Vagina (tissue), 2 donors: ENCODE measurements at regions not wholly inside any gene's neighbourhood (a gene's known extent, or its start where the extent isn't known, plus 50 kb on each side); places are given as distances from the start of the nearest gene placed in this dataset.

Experiments used
- DNase-seq, 2 donors: peaks; one replicate each; pipeline ENCODE4 v3.0.0-alpha.2; 2017; ENCODE audit errors: extremely low spot score in 2 of 2
- H3K27ac ChIP-seq: fragments of 200-600 bp; sonication (generic); one replicate; pipeline ENCODE4 v1.5.1; 2019
- H3K27me3 ChIP-seq: fragments of 200-600 bp; sonication (generic); one replicate; pipeline ENCODE4 v1.5.1; 2019
- H3K36me3 ChIP-seq, 2 donors: fragments of 200-600 bp; sonication (generic); one replicate each; pipeline ENCODE4 v1.5.1; 2017 to 2019
- H3K4me1 ChIP-seq: fragments of 200-600 bp; sonication (generic); one replicate; pipeline ENCODE4 v1.5.1; 2019
- H3K4me3 ChIP-seq, 2 donors: fragments of 200-600 bp; sonication (generic); 1 replicate in 1 of 2; 2 replicates in 1 of 2; pipeline ENCODE4 v1.5.1; 2016 to 2019
- H3K9me3 ChIP-seq: fragments of 200-600 bp; sonication (generic); one replicate; pipeline ENCODE4 v1.5.1; 2019
- POLR2A ChIP-seq, 2 donors: fragments of 450-650 bp; IDR thresholded peaks; one replicate each; pipeline ENCODE4 v1.6.1; 2017; ENCODE audit warnings: antibody characterized with exemption in 2 of 2, mild to moderate bottlenecking in 2 of 2, moderate library complexity in 2 of 2
- POLR2AphosphoS5 ChIP-seq, 2 donors: sonication (generic); formaldehyde crosslinking; IDR thresholded peaks; one replicate each; pipeline ENCODE4 v1.9.0; 2017; ENCODE audit warnings: antibody characterized with exemption in 2 of 2, mild to moderate bottlenecking in 2 of 2, low read depth in 1 of 2; ENCODE audit not compliant: insufficient read depth in 1 of 2
- intact Hi-C: fragments of 100-400 bp; cut with DNase I; formaldehyde crosslinking; loops from one replicate; pipeline ENCODE4 v1.15.1; 2023
- TF ChIP-seq, protein P1 (sequence below), 3 experiments: fragments of 450-650 bp in 2 of 3; fragments of 200-600 bp in 1 of 3; sonication (generic) in 1 of 3; IDR thresholded peaks; one replicate each; pipeline ENCODE4 v1.5.1; 2017 to 2019; ENCODE audit warnings: antibody characterized with exemption in 3 of 3, mild to moderate bottlenecking in 2 of 3, moderate library complexity in 2 of 3

DNA sequence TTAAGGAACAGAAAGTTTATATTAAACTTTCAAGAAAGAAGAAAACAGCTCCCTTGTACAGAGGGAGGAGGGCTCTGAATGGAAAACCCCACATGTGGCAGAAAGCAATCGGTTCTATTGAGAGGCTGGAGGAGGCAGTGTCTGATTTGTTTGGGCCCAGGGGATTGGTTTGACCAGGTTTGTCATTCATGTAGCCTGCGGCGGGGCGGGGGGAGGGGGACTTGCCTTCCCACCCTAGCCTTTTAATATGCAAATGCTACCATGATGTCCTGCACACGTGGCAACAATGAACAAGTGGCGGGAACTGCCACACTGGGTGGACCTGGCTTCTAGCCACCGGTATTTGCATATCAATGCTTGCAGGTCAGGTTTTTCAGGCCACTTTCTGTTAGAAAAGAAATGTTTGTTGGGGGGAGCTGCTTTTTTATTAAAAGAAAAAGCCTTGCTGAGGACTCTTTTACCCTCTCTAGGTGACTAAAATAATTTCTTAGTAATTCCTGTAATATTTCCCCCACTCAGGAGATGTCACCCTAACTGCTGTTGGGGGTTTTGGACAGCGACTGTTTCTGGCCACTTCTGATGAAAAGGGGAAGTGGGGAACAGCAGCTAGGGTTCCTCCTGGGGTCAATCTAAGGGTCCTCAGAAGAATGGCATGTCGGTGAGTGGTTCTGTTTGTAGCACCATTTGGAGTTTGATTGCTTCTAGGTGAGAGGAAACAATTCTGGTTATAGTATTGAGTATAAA, 691.2 kb downstream of the TBL1XR1 start:
- Histone ChIP-seq H3K9me3 (no peaks in the 10 kb centered on the region), H3K4me3 (no peak overlapping the region), H3K4me1 (no peaks in the 10 kb centered on the region), H3K27ac (no peak overlapping the region), H3K36me3 (no peaks in the 10 kb centered on the region), H3K27me3 (no peaks in the 10 kb centered on the region)
- intact Hi-C loops: no loop called here
- TF ChIP-seq POLR2A (IDR thresholded peaks at IDR 0.05) (no peak), POLR2AphosphoS5 (IDR thresholded peaks at IDR 0.05; ENCODE audit: insufficient read depth in 1 of 2, low read depth in 1 of 2) (no peak)
- TF ChIP-seq, protein P1, sequence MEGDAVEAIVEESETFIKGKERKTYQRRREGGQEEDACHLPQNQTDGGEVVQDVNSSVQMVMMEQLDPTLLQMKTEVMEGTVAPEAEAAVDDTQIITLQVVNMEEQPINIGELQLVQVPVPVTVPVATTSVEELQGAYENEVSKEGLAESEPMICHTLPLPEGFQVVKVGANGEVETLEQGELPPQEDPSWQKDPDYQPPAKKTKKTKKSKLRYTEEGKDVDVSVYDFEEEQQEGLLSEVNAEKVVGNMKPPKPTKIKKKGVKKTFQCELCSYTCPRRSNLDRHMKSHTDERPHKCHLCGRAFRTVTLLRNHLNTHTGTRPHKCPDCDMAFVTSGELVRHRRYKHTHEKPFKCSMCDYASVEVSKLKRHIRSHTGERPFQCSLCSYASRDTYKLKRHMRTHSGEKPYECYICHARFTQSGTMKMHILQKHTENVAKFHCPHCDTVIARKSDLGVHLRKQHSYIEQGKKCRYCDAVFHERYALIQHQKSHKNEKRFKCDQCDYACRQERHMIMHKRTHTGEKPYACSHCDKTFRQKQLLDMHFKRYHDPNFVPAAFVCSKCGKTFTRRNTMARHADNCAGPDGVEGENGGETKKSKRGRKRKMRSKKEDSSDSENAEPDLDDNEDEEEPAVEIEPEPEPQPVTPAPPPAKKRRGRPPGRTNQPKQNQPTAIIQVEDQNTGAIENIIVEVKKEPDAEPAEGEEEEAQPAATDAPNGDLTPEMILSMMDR (IDR thresholded peaks at IDR 0.05): no peak
- no peak for DNase-seq

DNA sequence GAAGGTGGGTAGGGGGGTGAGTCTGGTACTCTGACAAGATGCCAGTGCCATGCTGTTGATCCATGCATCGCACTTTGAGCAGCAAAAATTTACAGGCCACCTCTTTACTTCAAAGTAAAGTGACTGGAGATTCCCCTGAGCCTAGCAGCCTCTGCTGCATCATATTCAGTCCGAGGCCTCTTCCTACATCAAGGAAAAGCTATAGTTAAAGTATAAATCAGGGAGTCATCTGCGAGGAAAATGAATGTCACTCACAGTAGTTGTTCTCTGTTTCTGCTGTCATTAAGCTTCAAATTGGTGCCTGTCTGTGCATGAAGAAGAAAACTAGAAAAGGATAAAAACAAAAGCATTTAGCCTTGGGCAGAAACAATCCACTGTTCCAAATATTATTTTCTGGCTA, 706.2 kb downstream of the TBL1XR1 start:
- H3K4me1 ChIP-seq: no peaks in the 10 kb centered on the region
- H3K27ac ChIP-seq: no peak overlapping the region
- H3K9me3 ChIP-seq: no peaks in the 10 kb centered on the region
- intact Hi-C loops: no loop called here
- TF ChIP-seq POLR2AphosphoS5 (IDR thresholded peaks at IDR 0.05; ENCODE audit: insufficient read depth in 1 of 2, low read depth in 1 of 2): no peak
- H3K27me3 ChIP-seq: no peaks in the 10 kb centered on the region
- no peak for DNase-seq
- H3K4me3 ChIP-seq: no peak overlapping the region
- no peaks in the 10 kb centered on the region for H3K36me3 ChIP-seq

DNA sequence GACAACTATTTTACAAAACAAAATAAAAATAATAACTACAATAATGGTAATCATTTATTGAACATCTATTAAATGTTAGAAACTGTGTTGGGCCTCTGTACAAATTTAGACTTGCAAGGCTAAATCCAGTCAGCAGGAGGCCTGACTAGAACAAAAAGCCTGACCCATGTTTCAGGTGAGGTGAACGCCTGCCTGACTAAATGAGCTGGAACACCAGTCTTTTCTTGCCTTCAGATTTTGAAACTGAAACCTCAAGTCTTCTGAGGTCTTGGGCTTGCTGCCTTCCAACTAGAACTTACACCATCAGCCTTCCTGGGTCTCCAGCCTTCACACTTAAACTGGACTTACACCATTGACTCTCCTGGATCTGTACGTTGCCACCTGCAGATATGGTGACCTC, 706.9 kb downstream of the TBL1XR1 start:
- Histone ChIP-seq H3K9me3 (no peaks in the 10 kb centered on the region), H3K27ac (no peak overlapping the region), H3K4me3 (no peak overlapping the region), H3K27me3 (no peaks in the 10 kb centered on the region), H3K4me1 (no peaks in the 10 kb centered on the region), H3K36me3 (no peaks in the 10 kb centered on the region)
- TF ChIP-seq, protein P1 (IDR thresholded peaks at IDR 0.05): no peak
- no peak for TF ChIP-seq POLR2A (IDR thresholded peaks at IDR 0.05)
- TF ChIP-seq POLR2AphosphoS5 (IDR thresholded peaks at IDR 0.05; ENCODE audit: insufficient read depth in 1 of 2, low read depth in 1 of 2): no peak
- no peak for DNase-seq
- intact Hi-C loops: no loop called here

DNA sequence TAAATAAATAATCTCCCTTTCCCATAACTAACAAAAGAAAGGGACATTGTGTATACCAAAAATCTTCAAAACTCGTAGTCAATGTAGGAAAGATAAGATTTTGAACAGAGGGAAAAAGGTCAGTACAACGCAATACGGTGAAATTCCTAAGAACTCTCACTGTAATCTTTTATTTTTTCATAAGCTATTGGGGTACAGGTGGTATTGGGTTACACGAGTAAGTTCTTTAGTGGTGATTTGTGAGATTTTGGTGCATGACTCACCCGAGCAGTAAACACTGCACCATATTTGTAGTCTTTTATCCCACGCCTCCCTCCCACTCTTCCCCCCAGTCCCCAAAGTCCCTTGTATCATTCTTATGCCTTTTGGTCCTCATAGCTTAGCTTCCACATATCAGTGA, 718.0 kb downstream of the TBL1XR1 start:
- intact Hi-C loops: no loop called here
- no peaks in the 10 kb centered on the region for H3K27me3 ChIP-seq
- H3K4me1 ChIP-seq: no peaks in the 10 kb centered on the region
- DNase-seq: no peak
- H3K4me3 ChIP-seq: no peak overlapping the region
- TF ChIP-seq POLR2A (IDR thresholded peaks at IDR 0.05) (no peak), POLR2AphosphoS5 (IDR thresholded peaks at IDR 0.05; ENCODE audit: insufficient read depth in 1 of 2, low read depth in 1 of 2) (no peak)
- TF ChIP-seq, protein P1 (IDR thresholded peaks at IDR 0.05): no peak
- H3K36me3 ChIP-seq: no peaks in the 10 kb centered on the region
- no peaks in the 10 kb centered on the region for H3K9me3 ChIP-seq
- no peak overlapping the region for H3K27ac ChIP-seq

DNA sequence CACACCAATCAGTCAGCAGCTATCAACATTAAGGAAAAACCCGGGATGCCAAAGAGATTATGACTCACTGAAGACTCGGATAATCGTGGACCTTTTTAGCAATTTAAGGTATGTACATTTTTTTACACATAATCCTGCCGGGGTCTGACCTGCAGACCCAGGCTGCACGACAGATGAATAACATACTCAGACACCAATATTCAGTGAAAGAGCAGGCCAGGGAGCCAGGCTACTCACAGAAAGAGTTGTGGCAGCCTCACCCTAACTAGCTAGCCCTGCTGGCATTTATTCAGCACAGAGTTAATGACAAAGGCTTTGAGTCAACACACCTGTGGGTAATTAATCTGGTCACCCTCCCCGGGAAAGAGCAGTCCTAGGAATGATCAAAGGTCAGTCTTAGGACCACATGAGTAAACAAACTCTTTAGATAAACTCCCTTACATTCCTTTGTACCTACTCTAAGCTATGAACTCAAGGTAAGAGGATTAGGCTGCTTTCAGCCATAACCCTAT, 727.5 kb downstream of the TBL1XR1 start:
- Histone ChIP-seq H3K9me3 (no peaks in the 10 kb centered on the region), H3K4me1 (no peaks in the 10 kb centered on the region), H3K4me3 (no peak overlapping the region), H3K36me3 (no peaks in the 10 kb centered on the region), H3K27ac (no peak overlapping the region), H3K27me3 (no peaks in the 10 kb centered on the region)
- intact Hi-C loops: no loop called here
- TF ChIP-seq, protein P1 (IDR thresholded peaks at IDR 0.05): no peak
- TF ChIP-seq POLR2AphosphoS5 (IDR thresholded peaks at IDR 0.05; ENCODE audit: insufficient read depth in 1 of 2, low read depth in 1 of 2) (no peak), POLR2A (IDR thresholded peaks at IDR 0.05) (no peak)
- no peak for DNase-seq
